Activated naive CD4-positive, alpha-beta T cell treated with anti-CD3 and anti-CD28 coated beads, Interleukin-2, amount 10 ng/mL, durations not matched to agents 7 days and 5 days (primary cell): ENCODE measurements at regions not wholly inside any gene's neighbourhood (a gene's known extent, or its start where the extent isn't known, plus 50 kb on each side); places are given as distances from the start of the nearest gene placed in this dataset.
"Not testable (repeated sequence)": the region's sequence is repeated elsewhere in the genome, so short reads cannot be mapped to it uniquely, and the experiment has no call there.

Experiments
- CTCF ChIA-PET: fragments of 350-600 bp; sonication (Branson Sonifier 250); formaldehyde crosslinking; loops from one replicate; lab custom pipeline; 2021; ENCODE audit warnings: antibody characterized with exemption; lab: Charles Lee
- DNase-seq: peaks from one replicate; pipeline ENCODE4 v3.0.0-alpha.2; 2020
- H3K27ac Mint-ChIP-seq: one replicate; pipeline ENCODE4 v1.8.0; 2021; ENCODE audit warnings: mild to moderate bottlenecking, moderate library complexity, mixed read lengths
- H3K27me3 Mint-ChIP-seq: one replicate; pipeline ENCODE4 v1.8.0; 2021; ENCODE audit warnings: mild to moderate bottlenecking, mixed read lengths
- H3K36me3 Mint-ChIP-seq: one replicate; pipeline ENCODE4 v1.8.0; 2021; ENCODE audit warnings: mixed read lengths
- H3K4me1 Mint-ChIP-seq: one replicate; pipeline ENCODE4 v1.8.0; 2021; ENCODE audit warnings: mixed read lengths
- H3K4me3 Mint-ChIP-seq: one replicate; pipeline ENCODE4 v1.8.0; 2021; ENCODE audit warnings: mild to moderate bottlenecking, moderate library complexity, mixed read lengths
- H3K9me3 Mint-ChIP-seq: one replicate; pipeline ENCODE4 v1.8.0; 2021; ENCODE audit warnings: mixed read lengths

- Mint-ChIP-seq H3K9me3 (peaks cover 4% of the 10 kb centered on the region), H3K27ac (no peak overlapping the region), H3K4me1 (no peaks in the 10 kb centered on the region), H3K36me3 (no peaks in the 10 kb centered on the region), H3K27me3 (no peaks in the 10 kb centered on the region), H3K4me3 (no peak overlapping the region)
- CTCF ChIA-PET = no interaction called here
- DNase-seq = no peak
These were observed 191.3 kb downstream of the SYT10 start for GRCh38 chr12:33248364-33248763.

GRCh38 chr12:33247625-33248024 lies 192.0 kb downstream of the SYT10 start:
- H3K27me3 Mint-ChIP-seq = no peaks in the 10 kb centered on the region
- CTCF ChIA-PET = no interaction called here
- H3K4me3 Mint-ChIP-seq = no peak overlapping the region
- H3K4me1 Mint-ChIP-seq = no peaks in the 10 kb centered on the region
- no peak overlapping the region for H3K27ac Mint-ChIP-seq
- peaks cover 4% of the 10 kb centered on the region for H3K9me3 Mint-ChIP-seq
- no peak for DNase-seq
- H3K36me3 Mint-ChIP-seq = no peaks in the 10 kb centered on the region

- DNase-seq = no peak
- Mint-ChIP-seq H3K27me3 (no peaks in the 10 kb centered on the region), H3K36me3 (no peaks in the 10 kb centered on the region), H3K9me3 (peaks cover 5% of the 10 kb centered on the region), H3K4me3 (no peak overlapping the region), H3K27ac (no peak overlapping the region), H3K4me1 (no peaks in the 10 kb centered on the region)
- CTCF ChIA-PET = no interaction called here
These were observed 194.2 kb downstream of the SYT10 start for GRCh38 chr12:33245434-33245833.

GRCh38 chr12:33226671-33227070 lies 212.9 kb downstream of the SYT10 start:
- CTCF ChIA-PET = no interaction called here
- DNase-seq = no peak
- Mint-ChIP-seq H3K27ac (no peak overlapping the region), H3K9me3 (peaks cover 6% of the 10 kb centered on the region), H3K4me1 (no peaks in the 10 kb centered on the region), H3K27me3 (no peaks in the 10 kb centered on the region), H3K4me3 (no peak overlapping the region), H3K36me3 (no peaks in the 10 kb centered on the region)

- Mint-ChIP-seq H3K27ac (no peak overlapping the region), H3K9me3 (peaks cover 18% of the 10 kb centered on the region)
These were observed 215.7 kb downstream of the SYT10 start for GRCh38 chr12:33223956-33224355.

GRCh38 chr12:33222357-33222756 lies 217.3 kb downstream of the SYT10 start:
- peaks cover 26% of the 10 kb centered on the region for H3K9me3 Mint-ChIP-seq
- CTCF ChIA-PET = no interaction called here
- H3K4me1 Mint-ChIP-seq = no peaks in the 10 kb centered on the region
- no peak overlapping the region for H3K27ac Mint-ChIP-seq
- H3K36me3 Mint-ChIP-seq = no peaks in the 10 kb centered on the region
- no peak overlapping the region for H3K4me3 Mint-ChIP-seq
- no peak for DNase-seq
- H3K27me3 Mint-ChIP-seq = no peaks in the 10 kb centered on the region

More at GRCh38 chr12:33223956-33224355, 215.7 kb downstream of the SYT10 start:
- CTCF ChIA-PET = no interaction called here
- Mint-ChIP-seq H3K4me3 (no peak overlapping the region), H3K4me1 (no peaks in the 10 kb centered on the region), H3K27me3 (no peaks in the 10 kb centered on the region), H3K36me3 (no peaks in the 10 kb centered on the region)
- no peak for DNase-seq

GRCh38 chr12:33205981-33206380 lies 233.6 kb downstream of the SYT10 start:
- Mint-ChIP-seq H3K9me3 (peaks cover 7% of the 10 kb centered on the region), H3K4me3 (no peak overlapping the region), H3K4me1 (no peaks in the 10 kb centered on the region), H3K27ac (no peak overlapping the region), H3K36me3 (no peaks in the 10 kb centered on the region), H3K27me3 (no peaks in the 10 kb centered on the region)
- CTCF ChIA-PET = no interaction called here
- DNase-seq = no peak

- not testable (repeated sequence) for H3K36me3 Mint-ChIP-seq, H3K27ac Mint-ChIP-seq, DNase-seq
These were observed 245.2 kb downstream of the SYT10 start for GRCh38 chr12:33194389-33194788.

GRCh38 chr12:33192226-33192625 lies 247.4 kb downstream of the SYT10 start:
- H3K36me3 Mint-ChIP-seq = no peaks in the 10 kb centered on the region
- no peak for DNase-seq
- no peak overlapping the region for H3K27ac Mint-ChIP-seq
- H3K4me3 Mint-ChIP-seq = no peak overlapping the region
- H3K9me3 Mint-ChIP-seq = peaks cover 14% of the 10 kb centered on the region
- no peaks in the 10 kb centered on the region for H3K4me1 Mint-ChIP-seq
- CTCF ChIA-PET = interaction anchor here (0.6 kb wide), 1 partner anchor 19 kb away, joined by 4 read pairs; no protein-coding TSS in a partner anchor
- no peaks in the 10 kb centered on the region for H3K27me3 Mint-ChIP-seq

More at GRCh38 chr12:33194389-33194788, 245.2 kb downstream of the SYT10 start:
- not testable (repeated sequence) for H3K4me1 Mint-ChIP-seq, H3K27me3 Mint-ChIP-seq, H3K4me3 Mint-ChIP-seq
- H3K9me3 Mint-ChIP-seq = peaks cover 17% of the 10 kb centered on the region
- CTCF ChIA-PET = interaction anchor here (1.4 kb wide), 1 partner anchor 11 kb away, joined by 3 read pairs; no protein-coding TSS in a partner anchor

GRCh38 chr12:33187409-33187808 lies 252.2 kb downstream of the SYT10 start:
- peaks cover 9% of the 10 kb centered on the region for H3K9me3 Mint-ChIP-seq
- CTCF ChIA-PET = no interaction called here
- no peaks in the 10 kb centered on the region for H3K27me3 Mint-ChIP-seq
- H3K4me1 Mint-ChIP-seq = no peaks in the 10 kb centered on the region
- H3K36me3 Mint-ChIP-seq = no peaks in the 10 kb centered on the region
- no peak overlapping the region for H3K27ac Mint-ChIP-seq
- no peak overlapping the region for H3K4me3 Mint-ChIP-seq
- DNase-seq = no peak

- no peaks in the 10 kb centered on the region for H3K4me1 Mint-ChIP-seq
- CTCF ChIA-PET = no interaction called here
- H3K36me3 Mint-ChIP-seq = no peaks in the 10 kb centered on the region
- no peaks in the 10 kb centered on the region for H3K27me3 Mint-ChIP-seq
- H3K4me3 Mint-ChIP-seq = no peak overlapping the region
- no peak overlapping the region for H3K27ac Mint-ChIP-seq
- H3K9me3 Mint-ChIP-seq = peaks cover 9% of the 10 kb centered on the region
- no peak for DNase-seq
These were observed 255.5 kb downstream of the SYT10 start for GRCh38 chr12:33184161-33184560.

GRCh38 chr12:33182485-33182884 lies 257.1 kb downstream of the SYT10 start:
- no peaks in the 10 kb centered on the region for H3K4me1 Mint-ChIP-seq
- no peaks in the 10 kb centered on the region for H3K36me3 Mint-ChIP-seq
- H3K27ac Mint-ChIP-seq = no peak overlapping the region
- CTCF ChIA-PET = no interaction called here
- DNase-seq = no peak
- peaks cover 8% of the 10 kb centered on the region for H3K9me3 Mint-ChIP-seq
- no peaks in the 10 kb centered on the region for H3K27me3 Mint-ChIP-seq
- no peak overlapping the region for H3K4me3 Mint-ChIP-seq

- Mint-ChIP-seq H3K27ac (no peak overlapping the region), H3K4me3 (no peak overlapping the region), H3K36me3 (no peaks in the 10 kb centered on the region), H3K9me3 (peaks cover 2% of the 10 kb centered on the region), H3K27me3 (no peaks in the 10 kb centered on the region), H3K4me1 (no peaks in the 10 kb centered on the region)
- no peak for DNase-seq
- CTCF ChIA-PET = no interaction called here
These were observed 258.7 kb downstream of the SYT10 start for GRCh38 chr12:33180918-33181317.

- H3K9me3 Mint-ChIP-seq = peaks cover 27% of the 10 kb centered on the region
- CTCF ChIA-PET, H3K4me3 Mint-ChIP-seq, DNase-seq, H3K27me3 Mint-ChIP-seq, H3K27ac Mint-ChIP-seq, H3K4me1 Mint-ChIP-seq, H3K36me3 Mint-ChIP-seq: not testable (repeated sequence)
These were observed 269.7 kb upstream of the PKP2 start for GRCh38 chr12:33166260-33166659.

GRCh38 chr12:33156042-33156441 lies 259.5 kb upstream of the PKP2 start:
- CTCF ChIA-PET = no interaction called here
- Mint-ChIP-seq H3K27ac (no peak overlapping the region), H3K27me3 (no peaks in the 10 kb centered on the region), H3K9me3 (peaks cover 15% of the 10 kb centered on the region), H3K4me1 (no peaks in the 10 kb centered on the region), H3K4me3 (no peak overlapping the region), H3K36me3 (no peaks in the 10 kb centered on the region)
- DNase-seq = no peak

- H3K4me3 Mint-ChIP-seq, H3K27me3 Mint-ChIP-seq, H3K27ac Mint-ChIP-seq, CTCF ChIA-PET, H3K9me3 Mint-ChIP-seq, H3K4me1 Mint-ChIP-seq, DNase-seq, H3K36me3 Mint-ChIP-seq: not testable (repeated sequence)
These were observed 250.7 kb upstream of the PKP2 start for GRCh38 chr12:33147292-33147691.
